GM21528 (cell line): ENCODE measurements at regions not wholly inside any gene's neighbourhood (a gene's known extent, or its start where the extent isn't known, plus 50 kb on each side); places are given as distances from the start of the nearest gene placed in this dataset.
"Not testable (repeated sequence)": the region's sequence is repeated elsewhere in the genome, so short reads cannot be mapped to it uniquely, and the experiment has no call there.

Experiments used
- ATAC-seq: cut with Tn5 transposase; IDR thresholded peaks from one replicate; pipeline ENCODE4 v1.9.1; 2021; ENCODE audit warnings: mild to moderate bottlenecking, moderate library complexity; ENCODE audit not compliant: unreplicated experiment, low FRiP score

DNA sequence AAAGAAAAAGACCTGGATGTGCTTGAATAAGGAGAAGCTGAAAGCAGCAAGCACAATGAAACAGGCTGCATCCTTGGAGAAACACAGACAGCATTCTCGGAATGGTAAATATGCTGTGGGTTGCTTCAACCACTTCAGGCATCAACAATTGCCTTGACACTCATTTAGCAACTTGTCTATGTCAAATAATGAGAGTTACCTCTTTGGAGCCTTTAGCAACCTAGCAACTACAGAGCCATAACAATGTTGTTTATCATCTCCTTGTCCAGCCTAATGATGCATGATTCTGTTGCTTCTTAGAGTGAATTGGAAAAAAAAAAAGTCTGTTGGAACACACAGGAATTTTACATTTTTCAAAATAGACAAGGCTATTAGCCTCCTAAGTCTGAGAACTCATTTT lies 410.6 kb downstream of the PIK3C3 start:
- no peak for ATAC-seq

DNA sequence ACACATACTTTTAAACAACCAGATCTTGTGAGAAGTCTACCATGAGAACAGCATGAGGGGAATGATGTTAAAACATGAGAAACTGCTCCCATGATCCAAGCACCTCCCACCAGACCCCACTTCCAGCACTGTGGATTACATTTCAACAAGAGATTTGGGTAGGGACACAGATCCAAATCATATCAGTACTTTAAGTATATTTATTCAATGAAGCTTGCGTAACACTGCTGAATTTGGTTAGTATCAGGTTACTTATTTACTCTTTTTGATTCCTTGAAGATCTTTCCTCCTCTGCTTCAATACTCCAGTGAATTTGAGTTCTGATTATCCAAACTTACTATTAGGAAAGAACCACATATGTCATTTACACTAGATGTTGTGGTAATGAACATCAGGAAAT lies 418.6 kb downstream of the PIK3C3 start:
- ATAC-seq: no peak

DNA sequence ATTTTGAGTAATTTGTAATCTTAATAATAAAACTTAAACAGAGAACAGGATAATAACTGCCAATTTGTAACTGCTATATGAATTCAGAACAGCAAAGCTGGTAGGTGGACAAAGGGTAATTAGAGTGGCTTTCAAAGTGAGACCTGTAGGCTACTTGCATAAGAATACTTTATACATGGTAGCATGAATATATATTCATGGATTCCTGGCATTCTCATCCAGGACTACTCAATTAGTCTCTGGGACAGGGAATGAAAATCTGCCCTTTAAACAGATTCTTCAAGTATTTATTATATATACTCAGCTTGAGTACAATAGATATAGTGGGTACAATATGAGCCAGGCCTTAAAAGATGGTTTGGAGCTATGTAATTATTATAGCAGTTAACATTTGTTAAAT lies 419.9 kb downstream of the PIK3C3 start:
- no peak for ATAC-seq

DNA sequence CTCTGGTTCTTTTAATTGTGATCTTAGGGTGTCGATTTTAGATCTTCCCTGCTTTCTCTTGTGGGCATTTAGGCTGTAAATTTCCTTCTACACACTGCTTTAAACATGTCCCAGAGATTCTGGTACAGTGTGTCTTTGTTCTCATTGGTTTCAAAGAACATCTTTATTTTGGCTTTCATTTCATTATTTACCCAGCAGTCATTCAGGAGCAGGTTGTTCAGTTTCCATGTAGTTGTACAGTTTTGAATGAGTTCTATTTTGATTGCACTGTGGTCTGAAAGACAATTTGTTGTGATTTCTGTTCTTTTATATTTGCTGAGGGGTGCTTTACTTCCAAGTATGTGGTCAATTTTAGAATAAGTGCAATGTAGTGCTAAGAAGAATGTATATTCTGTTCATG lies 423.8 kb downstream of the PIK3C3 start:
- not testable (repeated sequence) for ATAC-seq

DNA sequence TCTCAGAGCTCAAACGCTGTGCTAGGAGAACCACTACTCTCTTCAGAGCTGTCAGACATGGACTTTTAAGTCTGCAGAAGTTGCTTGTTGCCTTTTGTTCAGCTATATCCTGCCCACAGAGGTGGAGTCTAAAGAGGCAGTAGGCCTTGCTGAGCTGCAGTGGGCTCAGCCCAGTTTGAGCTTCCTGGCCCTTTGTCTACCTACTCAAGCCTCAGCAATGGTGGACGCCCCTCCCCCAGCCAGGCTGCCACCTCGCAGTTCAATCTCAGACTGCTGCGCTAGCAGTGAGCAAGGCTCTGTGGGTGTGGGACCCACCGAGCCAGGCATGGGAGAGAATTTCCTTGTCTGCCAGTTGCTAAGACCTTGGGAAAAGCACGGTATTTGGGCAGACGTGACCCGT lies 426.2 kb downstream of the PIK3C3 start:
- ATAC-seq: not testable (repeated sequence)

DNA sequence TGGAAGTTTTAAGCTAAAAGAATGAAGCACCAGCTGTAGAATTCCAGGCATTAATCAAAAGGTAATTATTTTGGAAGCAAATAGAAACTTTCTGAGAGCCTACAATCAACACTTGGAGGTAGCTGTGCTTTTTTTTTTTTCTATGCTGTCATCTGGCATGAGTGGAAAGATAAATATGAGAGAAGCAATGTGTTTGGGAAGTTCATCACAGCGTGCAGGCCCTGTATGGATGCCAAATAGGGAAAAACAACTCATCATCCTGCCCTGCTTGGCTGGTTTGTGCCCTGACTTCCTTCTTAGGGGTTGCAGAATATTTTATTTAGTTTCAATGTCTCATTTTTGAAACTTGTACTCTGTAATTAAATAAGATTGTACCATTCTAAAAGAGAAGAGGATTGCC lies 437.4 kb downstream of the PIK3C3 start:
- no peak for ATAC-seq

DNA sequence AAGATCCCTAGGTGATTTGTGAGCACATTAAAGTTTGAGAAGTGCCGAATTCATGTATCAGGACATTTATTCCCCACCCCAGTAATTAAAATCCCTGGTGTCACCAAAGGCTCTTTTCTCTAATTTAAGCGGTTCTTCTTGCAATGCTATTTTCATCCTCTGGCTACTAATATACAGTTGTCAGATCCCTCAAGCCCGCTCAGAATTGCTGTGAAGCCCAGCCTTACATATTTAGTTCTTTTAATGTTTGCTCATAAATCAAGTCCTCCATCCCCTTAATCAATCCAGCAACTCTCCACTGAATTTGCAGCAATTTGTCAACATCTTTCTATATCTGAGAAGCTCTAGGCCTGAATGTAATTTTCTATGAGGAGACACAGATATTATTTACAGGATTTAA lies 437.9 kb downstream of the PIK3C3 start:
- no peak for ATAC-seq

DNA sequence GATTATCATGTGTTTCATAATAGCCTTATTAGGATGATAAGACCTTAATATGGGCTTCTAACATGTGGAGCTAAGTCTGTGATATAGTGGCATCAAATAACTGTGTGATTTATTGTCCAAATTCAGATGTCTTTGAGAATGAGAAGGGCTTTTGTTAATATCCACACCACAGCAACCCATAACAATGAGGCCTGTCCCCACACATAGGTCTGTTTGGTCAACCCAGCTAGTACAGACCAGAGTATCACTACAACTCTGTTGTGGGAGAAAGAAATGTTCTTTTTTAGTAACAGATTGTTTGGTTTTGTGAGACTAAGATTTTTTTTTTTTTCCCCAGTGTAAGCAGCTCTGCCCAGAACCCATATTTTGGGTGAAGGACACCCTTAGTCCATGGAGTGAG lies 439.2 kb downstream of the PIK3C3 start:
- no peak for ATAC-seq

DNA sequence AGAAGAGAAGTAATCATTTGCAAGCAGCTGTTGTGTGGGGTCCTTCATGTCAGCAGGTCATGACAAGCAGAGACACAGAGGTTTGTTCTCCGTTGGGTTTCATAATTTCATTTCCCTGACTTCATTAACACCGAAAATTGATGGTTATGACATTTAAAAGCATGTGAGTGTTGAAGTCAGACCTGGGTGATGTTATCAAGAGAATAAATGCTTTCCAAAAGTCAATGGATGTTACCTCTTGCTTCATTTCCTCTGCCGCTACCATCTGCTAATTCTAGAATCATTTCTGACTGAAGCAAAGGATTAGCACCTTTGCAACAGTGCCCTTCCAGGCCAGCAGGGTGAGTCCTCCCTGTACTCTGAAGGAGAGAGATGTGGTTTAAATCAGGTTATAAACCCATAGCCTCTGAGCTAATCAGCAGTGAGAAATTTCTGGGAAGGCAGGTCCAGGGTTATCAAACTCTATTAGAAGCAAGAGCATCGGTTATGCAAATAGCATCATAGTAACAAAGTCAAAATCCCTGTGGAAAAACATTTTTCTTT lies 446.2 kb downstream of the PIK3C3 start:
- no peak for ATAC-seq

DNA sequence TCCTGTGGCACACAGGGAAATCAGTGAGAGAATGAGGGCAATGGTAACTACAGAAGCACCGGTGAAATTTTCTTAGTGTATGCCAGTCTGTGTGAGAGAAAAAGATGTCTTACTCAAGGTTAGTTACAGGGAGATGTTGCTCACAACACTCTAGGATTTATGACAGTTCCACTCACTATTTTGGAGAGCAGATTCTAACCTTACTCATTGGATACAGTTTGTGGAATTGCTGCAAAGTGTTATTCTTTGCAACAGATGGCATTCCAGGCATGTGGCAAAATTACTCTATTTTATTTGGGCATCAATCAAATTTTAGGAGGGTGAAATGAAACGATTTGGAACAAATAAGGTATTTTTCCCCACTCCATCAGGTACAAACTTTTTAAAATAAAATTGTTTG lies 449.1 kb downstream of the PIK3C3 start:
- ATAC-seq: no peak

DNA sequence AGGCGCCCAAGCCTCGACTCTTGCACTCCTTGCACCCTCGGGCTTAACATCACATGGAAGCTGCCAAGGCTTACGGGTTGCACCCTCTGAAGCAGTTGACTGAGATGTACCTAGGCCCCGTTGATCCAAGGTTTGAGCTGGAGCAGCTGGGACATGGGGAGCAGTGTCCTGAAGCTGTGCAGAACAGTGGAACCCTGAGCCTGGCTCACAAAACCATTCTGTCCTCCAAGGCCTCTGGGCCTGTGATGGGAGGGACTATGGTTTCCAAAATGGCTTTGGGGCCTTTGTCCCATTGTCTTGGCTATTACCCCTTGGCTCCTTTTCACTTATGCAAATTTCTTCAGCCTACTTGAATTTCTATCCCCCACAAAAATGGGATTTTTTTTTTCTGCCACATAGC lies 454.0 kb downstream of the PIK3C3 start:
- ATAC-seq: no peak

DNA sequence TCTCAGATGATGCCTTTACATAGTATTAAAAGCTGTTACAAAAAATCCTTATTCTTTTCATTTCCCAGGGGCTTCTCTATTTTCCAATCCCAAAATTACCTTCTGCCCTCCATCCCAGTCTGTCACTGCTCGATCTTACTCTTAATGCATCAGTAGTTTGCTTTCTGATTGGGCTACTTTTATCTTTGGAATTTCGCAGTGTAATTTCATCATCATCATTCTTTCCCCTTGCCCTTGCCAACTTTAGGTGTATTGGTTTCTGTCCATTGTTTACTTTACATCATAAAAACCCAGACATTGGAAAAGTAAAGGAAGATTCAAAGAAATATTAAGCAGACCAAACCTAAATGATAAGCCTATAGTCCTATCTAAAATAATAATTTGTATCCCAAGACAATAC lies 457.2 kb downstream of the PIK3C3 start:
- ATAC-seq: no peak

DNA sequence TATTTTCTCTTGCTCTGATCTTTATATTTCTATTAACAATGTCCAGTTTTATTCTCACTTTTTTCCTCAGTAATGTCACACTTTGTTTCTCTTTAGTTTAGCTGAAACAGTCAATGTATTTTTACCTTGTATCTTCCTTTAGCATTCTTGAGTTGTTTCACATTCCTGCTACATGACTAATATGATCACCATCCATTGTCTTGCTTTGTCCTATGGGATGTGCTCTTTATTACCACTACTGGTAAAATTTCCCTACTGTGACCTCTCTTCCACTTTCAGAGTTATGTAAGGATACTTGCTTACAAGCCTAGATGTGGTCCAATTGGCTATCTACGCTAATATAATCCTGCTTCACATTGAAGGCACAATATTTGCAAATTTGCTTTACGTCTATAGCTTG lies 457.9 kb downstream of the PIK3C3 start:
- ATAC-seq: no peak

DNA sequence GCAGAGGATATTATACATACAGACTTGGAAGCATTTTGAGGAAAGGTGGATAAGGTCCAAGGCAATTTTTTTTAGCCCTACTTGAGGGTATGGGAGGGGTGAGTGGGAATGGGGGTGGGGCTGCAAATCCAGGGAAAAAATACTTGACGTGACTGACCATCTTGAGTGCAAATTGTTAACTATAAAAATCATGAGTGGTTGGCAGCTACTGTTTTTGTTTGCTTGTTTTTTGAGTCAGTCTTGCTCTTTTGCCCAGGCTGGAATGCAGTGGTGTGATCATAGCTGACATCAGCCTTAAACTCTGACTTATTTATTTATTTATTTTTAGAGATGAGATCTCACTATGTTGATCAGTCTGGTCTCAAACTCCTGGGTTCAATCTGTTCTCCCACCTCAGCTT lies 458.8 kb downstream of the PIK3C3 start:
- ATAC-seq: no peak

DNA sequence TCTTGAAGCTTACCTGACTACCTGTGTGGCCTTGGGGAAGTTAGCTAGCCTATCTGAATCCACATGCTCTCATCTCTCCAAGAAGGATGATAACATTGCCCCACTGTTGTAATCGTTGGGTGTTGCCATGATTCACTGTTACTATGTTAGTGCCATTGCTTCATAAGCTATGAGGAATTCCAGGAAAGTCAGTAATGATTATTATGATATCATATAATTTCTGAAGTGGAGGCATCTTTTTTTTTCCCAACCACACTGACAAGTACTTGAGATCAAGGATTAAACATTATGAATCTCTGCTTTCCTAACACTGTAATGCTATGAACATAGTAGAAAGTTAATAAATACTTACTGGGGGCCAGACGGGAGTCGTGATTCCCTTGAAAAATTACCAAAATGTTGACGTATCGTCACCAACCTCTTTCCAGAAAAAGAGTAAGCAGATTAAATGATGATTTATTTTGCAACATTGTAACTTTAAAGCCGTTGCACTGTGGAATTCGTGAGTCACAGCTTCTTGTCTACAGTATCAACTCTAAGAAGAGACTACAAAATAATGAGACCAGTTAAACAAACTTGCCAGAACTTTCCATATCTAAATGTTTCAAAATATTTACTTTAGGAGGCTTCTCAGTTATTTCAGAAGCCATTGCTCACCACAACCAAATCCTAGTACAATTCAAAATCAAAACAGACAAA lies 459.9 kb downstream of the PIK3C3 start:
- no peak for ATAC-seq

DNA sequence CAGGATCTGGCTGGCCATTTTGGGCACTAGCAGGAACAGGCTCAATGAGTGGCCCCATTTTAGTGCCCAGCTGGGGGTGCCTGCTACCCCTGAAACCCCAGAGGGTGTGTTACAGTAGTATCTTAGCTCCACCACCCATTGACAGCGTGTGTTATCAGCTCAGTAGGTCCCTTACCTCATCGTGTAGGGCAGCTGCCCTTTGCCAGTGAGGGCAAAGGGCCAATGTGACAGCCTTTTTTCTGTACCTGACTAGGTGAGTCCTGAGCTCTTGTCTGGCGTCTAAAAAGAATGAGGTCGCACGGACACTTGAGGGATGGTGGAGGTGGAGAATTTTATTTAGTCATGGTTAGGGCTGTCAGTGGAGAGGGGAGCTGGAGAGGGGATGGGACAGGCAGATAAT lies 462.2 kb downstream of the PIK3C3 start:
- no peak for ATAC-seq

DNA sequence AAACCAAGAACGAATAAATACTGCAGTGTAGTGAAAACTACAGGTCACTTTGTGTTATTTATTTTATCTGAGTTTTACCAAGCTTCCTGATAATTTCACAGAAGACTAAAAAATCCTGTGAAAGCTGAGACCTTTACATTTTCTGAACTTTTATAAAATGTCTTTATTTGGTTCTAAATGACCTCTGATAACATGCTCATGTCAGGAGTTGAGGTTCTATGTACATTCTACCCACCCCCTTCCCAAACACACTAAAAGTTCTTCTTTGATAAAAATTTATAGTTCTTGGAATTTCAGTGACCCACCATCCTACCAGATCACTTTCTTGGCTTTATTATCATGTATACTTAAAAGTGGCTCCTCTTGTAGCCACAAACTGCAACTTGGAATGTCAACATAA lies 463.1 kb downstream of the PIK3C3 start:
- ATAC-seq: no peak

DNA sequence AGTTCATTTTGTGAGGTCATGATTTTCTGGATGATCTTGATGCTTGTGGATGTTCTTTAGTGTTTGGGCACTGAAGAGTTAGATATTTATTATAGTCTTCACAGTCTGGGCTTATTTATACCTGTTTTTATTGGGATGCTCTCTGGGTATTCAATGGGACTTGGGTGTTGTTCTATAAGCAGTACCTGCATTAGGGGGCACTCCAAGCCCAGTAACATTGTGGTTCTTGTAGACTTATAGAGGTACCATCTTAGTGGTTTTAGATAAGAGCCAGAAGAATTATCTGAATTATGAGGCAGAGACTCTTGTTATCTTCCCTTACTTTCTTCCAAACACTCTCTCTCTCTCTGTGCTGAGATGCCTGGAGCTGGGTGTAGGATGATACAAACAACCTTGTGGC lies 470.0 kb downstream of the PIK3C3 start:
- no peak for ATAC-seq

DNA sequence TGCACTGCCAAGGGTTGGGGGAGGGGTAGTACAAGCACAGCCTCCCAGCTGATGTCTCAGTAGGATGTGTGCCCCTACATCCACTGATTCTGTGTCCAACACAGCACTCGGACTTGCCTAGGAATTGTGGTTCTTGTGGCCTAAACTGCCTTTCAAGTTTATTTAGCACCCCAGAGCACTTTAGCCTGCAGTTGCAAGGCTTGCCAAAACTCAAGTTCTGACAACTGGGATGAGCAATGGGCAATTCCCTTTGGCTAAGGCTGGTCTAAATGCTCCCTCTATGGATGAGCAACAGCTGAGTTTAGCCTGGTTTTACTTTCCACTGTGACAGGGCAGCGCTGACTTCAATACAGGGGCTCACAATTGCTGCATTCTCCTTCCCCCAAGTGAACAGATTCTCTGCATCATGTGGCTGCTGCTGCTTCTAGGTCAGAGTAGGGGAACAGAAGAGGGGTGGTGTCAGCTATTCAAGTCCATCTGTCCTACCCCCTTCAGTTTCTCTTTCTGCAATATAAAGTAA lies 471.5 kb downstream of the PIK3C3 start:
- no peak for ATAC-seq

DNA sequence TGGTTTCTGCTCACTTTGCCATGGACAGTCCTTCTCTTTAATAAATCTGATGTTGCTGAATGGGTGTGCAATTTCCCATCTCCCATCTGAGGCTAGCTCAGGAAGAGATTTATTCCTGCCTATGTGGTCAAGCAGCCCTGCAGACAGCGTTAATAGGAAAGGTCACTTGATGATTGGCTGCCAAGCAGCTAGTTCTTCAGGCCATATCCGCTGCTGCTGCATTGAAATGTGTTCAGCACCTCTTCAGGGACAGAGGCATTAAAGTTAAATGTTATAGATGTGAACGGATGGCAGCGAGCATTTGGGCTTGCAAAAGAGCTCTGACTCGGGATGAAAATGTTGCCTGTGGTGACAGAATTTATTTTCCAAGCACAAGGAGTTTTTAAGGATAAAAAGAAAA lies 474.2 kb downstream of the PIK3C3 start:
- no peak for ATAC-seq

DNA sequence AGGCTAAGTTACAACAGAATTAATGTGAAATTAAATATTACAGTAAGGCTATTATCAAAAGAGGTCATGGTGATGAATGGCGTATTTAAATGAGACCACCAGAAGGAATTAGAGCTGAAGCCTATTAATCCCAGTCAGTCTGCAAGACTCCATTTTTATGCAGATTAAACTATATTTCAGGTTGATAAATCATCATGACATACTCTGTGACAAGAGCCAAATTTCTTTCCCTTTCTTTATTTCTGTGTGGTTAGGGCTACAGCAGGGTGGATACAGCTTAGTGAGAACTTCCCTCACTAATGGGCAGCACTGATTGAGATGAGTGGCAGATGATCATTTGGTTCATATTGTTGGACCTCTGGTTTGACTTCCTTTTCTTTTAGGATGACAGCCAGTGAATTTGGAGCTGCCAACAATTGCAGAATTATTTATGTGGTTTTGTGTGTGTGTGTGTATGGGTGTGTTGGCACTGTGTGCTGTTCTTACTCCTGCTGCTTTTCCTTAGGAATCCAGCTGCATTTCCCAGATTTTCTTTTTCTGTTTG lies 481.3 kb downstream of the PIK3C3 start:
- no peak for ATAC-seq

DNA sequence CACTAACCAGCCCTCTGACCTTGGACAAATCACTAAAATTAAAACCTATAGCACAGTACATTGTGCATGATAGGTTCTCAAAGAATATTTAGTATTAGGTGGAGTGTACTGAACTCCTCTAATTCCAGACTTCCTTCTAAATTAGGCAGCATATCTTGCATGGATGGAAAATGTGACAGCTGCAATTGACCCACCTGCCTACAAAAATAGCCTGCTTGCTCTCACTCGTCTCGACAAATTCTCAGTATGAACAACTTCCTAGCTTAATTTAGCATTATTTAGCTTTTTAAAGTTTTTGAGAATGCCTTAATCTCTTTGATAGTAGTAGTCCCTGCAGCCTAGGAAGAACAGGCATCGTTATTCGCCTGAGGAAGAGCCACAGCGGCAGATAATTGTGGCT lies 482.0 kb downstream of the PIK3C3 start:
- ATAC-seq: no peak
